GM18870 (cell line): ENCODE measurements at regions not wholly inside any gene's neighbourhood (a gene's known extent, or its start where the extent isn't known, plus 50 kb on each side); places are given as distances from the start of the nearest gene placed in this dataset.

Experiments used
- ATAC-seq: cut with Tn5 transposase; IDR thresholded peaks from one replicate; pipeline ENCODE4 v1.9.1; 2021; ENCODE audit warnings: moderate library complexity; ENCODE audit not compliant: unreplicated experiment

- no peak for ATAC-seq
Measured at GRCh38 chr17:71905376-71906031, 215.3 kb upstream of the SOX9 start.

GRCh38 chr17:71909155-71909554, 211.7 kb upstream of the SOX9 start:
- ATAC-seq: no peak

GRCh38 chr17:71910002-71910401, 210.8 kb upstream of the SOX9 start:
- ATAC-seq: no peak

- no peak for ATAC-seq
Measured at GRCh38 chr17:71914042-71914441, 206.8 kb upstream of the SOX9 start.

GRCh38 chr17:71914812-71915211, 206.0 kb upstream of the SOX9 start:
- no peak for ATAC-seq

- no peak for ATAC-seq
Measured at GRCh38 chr17:71917715-71918114, 203.1 kb upstream of the SOX9 start.

- ATAC-seq: no peak
Measured at GRCh38 chr17:71919186-71919585, 201.6 kb upstream of the SOX9 start.

GRCh38 chr17:71919896-71920295, 200.9 kb upstream of the SOX9 start:
- ATAC-seq: no peak

- ATAC-seq: no peak
Measured at GRCh38 chr17:71921796-71922195, 199.0 kb upstream of the SOX9 start.

- no peak for ATAC-seq
Measured at GRCh38 chr17:71922439-71922838, 198.4 kb upstream of the SOX9 start.

- no peak for ATAC-seq
Measured at GRCh38 chr17:71926746-71927398, 193.9 kb upstream of the SOX9 start.

- no peak for ATAC-seq
Measured at GRCh38 chr17:71933306-71933705, 187.5 kb upstream of the SOX9 start.

- no peak for ATAC-seq
Measured at GRCh38 chr17:71934520-71934919, 186.3 kb upstream of the SOX9 start.

- no peak for ATAC-seq
Measured at GRCh38 chr17:71935341-71935740, 185.5 kb upstream of the SOX9 start.

GRCh38 chr17:71936977-71937376, 183.8 kb upstream of the SOX9 start:
- ATAC-seq: no peak

- ATAC-seq: no peak
Measured at GRCh38 chr17:71937914-71938313, 182.9 kb upstream of the SOX9 start.

- no peak for ATAC-seq
Measured at GRCh38 chr17:71938340-71939010, 182.3 kb upstream of the SOX9 start.

- no peak for ATAC-seq
Measured at GRCh38 chr17:71941920-71942319, 178.9 kb upstream of the SOX9 start.

- ATAC-seq: no peak
Measured at GRCh38 chr17:71942626-71943025, 178.2 kb upstream of the SOX9 start.

- no peak for ATAC-seq
Measured at GRCh38 chr17:71948703-71949422, 172.0 kb upstream of the SOX9 start.

GRCh38 chr17:71959154-71959553, 161.7 kb upstream of the SOX9 start:
- no peak for ATAC-seq

- ATAC-seq: no peak
Measured at GRCh38 chr17:71963351-71963750, 157.5 kb upstream of the SOX9 start.
